Stimulated activated CD4-positive, alpha-beta T cell treated with anti-CD3 and anti-CD28 coated beads, TNF-alpha, amount 100 ng/mL, for 48 hours (primary cell): ENCODE measurements at regions not wholly inside any gene's neighbourhood (a gene's known extent, or its start where the extent isn't known, plus 50 kb on each side); places are given as distances from the start of the nearest gene placed in this dataset.
"Not testable (repeated sequence)": the region's sequence is repeated elsewhere in the genome, so short reads cannot be mapped to it uniquely, and the experiment has no call there.

Experiments
- DNase-seq, 3 donors: peaks; one replicate each; pipeline ENCODE4 v3.0.0-alpha.2; 2020; ENCODE audit warnings: low read depth in 3 of 3

GRCh38 chr12:84495711-84496110, 416.9 kb downstream of the SLC6A15 start:
- DNase-seq = no peak

- no peak for DNase-seq
These were observed 420.2 kb downstream of the SLC6A15 start for GRCh38 chr12:84492351-84492883.

GRCh38 chr12:84484798-84485197, 427.8 kb downstream of the SLC6A15 start:
- no peak for DNase-seq

GRCh38 chr12:84480803-84481202, 431.8 kb downstream of the SLC6A15 start:
- DNase-seq = no peak

GRCh38 chr12:84470361-84470760, 442.2 kb downstream of the SLC6A15 start:
- DNase-seq = no peak

- DNase-seq = no peak
These were observed 448.0 kb downstream of the SLC6A15 start for GRCh38 chr12:84464616-84465015.

GRCh38 chr12:84463741-84464495, 448.7 kb downstream of the SLC6A15 start:
- no peak for DNase-seq

GRCh38 chr12:84455598-84455997, 457.0 kb downstream of the SLC6A15 start:
- no peak for DNase-seq

- DNase-seq = not testable (repeated sequence)
These were observed 466.1 kb downstream of the SLC6A15 start for GRCh38 chr12:84446478-84446877.

GRCh38 chr12:84436134-84436533, 476.5 kb downstream of the SLC6A15 start:
- DNase-seq = no peak

- DNase-seq = no peak
These were observed 476.9 kb downstream of the SLC6A15 start for GRCh38 chr12:84435682-84436081.

GRCh38 chr12:84422340-84422739, 490.3 kb downstream of the SLC6A15 start:
- no peak for DNase-seq

GRCh38 chr12:84421103-84421502, 491.5 kb downstream of the SLC6A15 start:
- DNase-seq = no peak

GRCh38 chr12:84416626-84417025, 496.0 kb downstream of the SLC6A15 start:
- no peak for DNase-seq

- no peak for DNase-seq
These were observed 496.7 kb downstream of the SLC6A15 start for GRCh38 chr12:84415946-84416345.

- DNase-seq = no peak
These were observed 498.9 kb downstream of the SLC6A15 start for GRCh38 chr12:84413656-84414055.

- no peak for DNase-seq
These were observed 500.4 kb downstream of the SLC6A15 start for GRCh38 chr12:84412226-84412625.

GRCh38 chr12:84411031-84411430, 501.6 kb downstream of the SLC6A15 start:
- DNase-seq = no peak

- no peak for DNase-seq
These were observed 503.7 kb downstream of the SLC6A15 start for GRCh38 chr12:84408936-84409335.

GRCh38 chr12:84406720-84407119, 505.9 kb downstream of the SLC6A15 start:
- DNase-seq = not testable (repeated sequence)

GRCh38 chr12:84397846-84398245, 514.8 kb downstream of the SLC6A15 start:
- no peak for DNase-seq

- DNase-seq = no peak
These were observed 515.3 kb downstream of the SLC6A15 start for GRCh38 chr12:84397263-84397662.

- DNase-seq = not testable (repeated sequence)
These were observed 521.4 kb downstream of the SLC6A15 start for GRCh38 chr12:84391176-84391575.

- DNase-seq = no peak
These were observed 528.2 kb downstream of the SLC6A15 start for GRCh38 chr12:84384384-84384783.
